WTC11 (cell line): ENCODE measurements at regions not wholly inside any gene's neighbourhood (a gene's known extent, or its start where the extent isn't known, plus 50 kb on each side); places are given as distances from the start of the nearest gene placed in this dataset.

Experiments
- ATAC-seq: fragments of 200-7000 bp; cut with Tn5 transposase; 2 replicates; pipeline ENCODE4 v1.10.0; 2021; ENCODE audit warnings: mild to moderate bottlenecking, moderate library complexity
- CTCF ChIA-PET: fragments of 300-600 bp; sonication (Branson Sonifier 250); formaldehyde crosslinking; loops from one replicate; lab custom pipeline; 2021; ENCODE audit warnings: antibody characterized with exemption; lab: Charles Lee
- POLR2A ChIA-PET: fragments of 350-600 bp; sonication (Branson Sonifier 250); formaldehyde crosslinking; loops from one replicate; lab custom pipeline; 2021; ENCODE audit warnings: antibody characterized with exemption; lab: Charles Lee
- DNase-seq: peaks from one replicate; pipeline ENCODE4 v3.0.0; 2021; ENCODE audit warnings: low spot score
- H3K27ac Mint-ChIP-seq: 2 replicates; pipeline ENCODE4 v1.8.0; 2021; ENCODE audit warnings: mixed read lengths
- H3K27me3 Mint-ChIP-seq: 2 replicates; pipeline ENCODE4 v1.8.0; 2021; ENCODE audit warnings: low read depth, mild to moderate bottlenecking, moderate library complexity, mixed read lengths
- H3K36me3 Mint-ChIP-seq: 2 replicates; pipeline ENCODE4 v1.8.0; 2021; ENCODE audit warnings: mixed read lengths
- H3K4me1 Mint-ChIP-seq: 2 replicates; pipeline ENCODE4 v1.8.0; 2022; ENCODE audit warnings: mixed read lengths
- H3K4me3 Mint-ChIP-seq: 2 replicates; pipeline ENCODE4 v1.8.0; 2021; ENCODE audit warnings: mild to moderate bottlenecking, moderate library complexity, mixed read lengths
- H3K9me3 Mint-ChIP-seq: 2 replicates; pipeline ENCODE4 v1.8.0; 2021; ENCODE audit warnings: mixed read lengths
- ATF1 ChIP-seq: sonication (generic); formaldehyde crosslinking; IDR thresholded peaks from 2 replicates; pipeline ENCODE4 v1.8.1; 2023; ENCODE audit warnings: mild to moderate bottlenecking, moderate library complexity, missing genetic modification reagents
- CREM ChIP-seq: sonication (generic); formaldehyde crosslinking; IDR thresholded peaks from 2 replicates; pipeline ENCODE4 v1.8.1; 2022; ENCODE audit warnings: mild to moderate bottlenecking, missing genetic modification reagents, moderate library complexity
- ELF4 ChIP-seq: sonication (generic); formaldehyde crosslinking; IDR thresholded peaks from 2 replicates; pipeline ENCODE4 v1.8.1; 2022; ENCODE audit warnings: low read depth, mild to moderate bottlenecking, moderate library complexity, missing genetic modification reagents
- ESRRA ChIP-seq: sonication (generic); formaldehyde crosslinking; IDR thresholded peaks from 2 replicates; pipeline ENCODE4 v1.8.1; 2022; ENCODE audit warnings: mild to moderate bottlenecking, missing genetic modification reagents, borderline replicate concordance
- FOXJ3 ChIP-seq: sonication (generic); formaldehyde crosslinking; IDR thresholded peaks from 2 replicates; pipeline ENCODE4 v1.9.0; 2021; ENCODE audit warnings: missing genetic modification reagents, mild to moderate bottlenecking, borderline replicate concordance
- FOXK1 ChIP-seq: sonication (generic); formaldehyde crosslinking; IDR thresholded peaks from 2 replicates; pipeline ENCODE4 v1.8.0; 2022; ENCODE audit warnings: mild to moderate bottlenecking, moderate library complexity, missing genetic modification reagents
- GABPB1 ChIP-seq: sonication (generic); formaldehyde crosslinking; IDR thresholded peaks from 2 replicates; pipeline ENCODE4 v1.8.1; 2023; ENCODE audit warnings: mild to moderate bottlenecking, missing genetic modification reagents
- GRHL2 ChIP-seq: fragments of 250-450 bp; sonication (Bioruptor Pico); IDR thresholded peaks from 2 replicates; pipeline ENCODE4 v1.8.0; 2022; ENCODE audit warnings: mild to moderate bottlenecking, moderate library complexity; ENCODE audit not compliant: insufficient replicate concordance, severe bottlenecking
- NFATC4 ChIP-seq: fragments of 250-450 bp; sonication (Bioruptor Pico); IDR thresholded peaks from 2 replicates; pipeline ENCODE4 v1.9.0; 2021; ENCODE audit warnings: mild to moderate bottlenecking
- NR1H2 ChIP-seq: sonication (generic); formaldehyde crosslinking; IDR thresholded peaks from 2 replicates; pipeline ENCODE4 v1.9.0; 2021; ENCODE audit warnings: mild to moderate bottlenecking, moderate library complexity, missing genetic modification reagents
- PRRX2 ChIP-seq: fragments of 250-450 bp; sonication (Bioruptor Pico); IDR thresholded peaks from 2 replicates; pipeline ENCODE4 v1.8.0; 2021; ENCODE audit warnings: mild to moderate bottlenecking
- SMAD4 ChIP-seq: sonication (generic); formaldehyde crosslinking; IDR thresholded peaks from 2 replicates; pipeline ENCODE4 v1.8.0; 2022; ENCODE audit warnings: mild to moderate bottlenecking, missing genetic modification reagents
- TEAD4 ChIP-seq: sonication (generic); formaldehyde crosslinking; IDR thresholded peaks from 2 replicates; pipeline ENCODE4 v1.8.0; 2022; ENCODE audit warnings: mild to moderate bottlenecking, missing genetic modification reagents
- ZNF396 ChIP-seq: fragments of 250-450 bp; sonication (Bioruptor Pico); IDR thresholded peaks from 2 replicates; pipeline ENCODE4 v1.8.0; 2021; ENCODE audit warnings: mild to moderate bottlenecking, moderate library complexity, borderline replicate concordance
- ZNF416 ChIP-seq: fragments of 250-450 bp; sonication (Bioruptor Pico); IDR thresholded peaks from 2 replicates; pipeline ENCODE4 v1.9.0; 2021; ENCODE audit warnings: mild to moderate bottlenecking, inconsistent platforms
- TF ChIP-seq, protein P1 (sequence below): sonication (generic); formaldehyde crosslinking; IDR thresholded peaks from 2 replicates; pipeline ENCODE4 v1.8.1; 2023; ENCODE audit warnings: mild to moderate bottlenecking, missing genetic modification reagents
- TF ChIP-seq, protein P2 (sequence below): sonication (generic); formaldehyde crosslinking; IDR thresholded peaks from 2 replicates; pipeline ENCODE4 v1.8.0; 2022; ENCODE audit warnings: mild to moderate bottlenecking, missing genetic modification reagents
- TF ChIP-seq, protein P3 (sequence below): sonication (generic); formaldehyde crosslinking; IDR thresholded peaks from 2 replicates; pipeline ENCODE4 v1.8.1; 2022; ENCODE audit warnings: mild to moderate bottlenecking, moderate library complexity, missing genetic modification reagents
- TF ChIP-seq, protein P4 (sequence below): sonication (generic); formaldehyde crosslinking; IDR thresholded peaks from 2 replicates; pipeline ENCODE4 v1.8.1; 2022; ENCODE audit warnings: low read depth, mild to moderate bottlenecking, moderate library complexity, missing genetic modification reagents, borderline replicate concordance
- TF ChIP-seq, protein P5 (sequence below): fragments of 200-600 bp; IDR thresholded peaks from 2 replicates; pipeline ENCODE4 v1.8.0; 2022; ENCODE audit warnings: antibody characterized with exemption
- TF ChIP-seq, protein P6 (sequence below): fragments of 250-450 bp; sonication (Bioruptor Pico); IDR thresholded peaks from 2 replicates; pipeline ENCODE4 v1.8.0; 2021; ENCODE audit warnings: mild to moderate bottlenecking
- TF ChIP-seq, protein P7 (sequence below): sonication (generic); formaldehyde crosslinking; IDR thresholded peaks from 2 replicates; pipeline ENCODE4 v1.8.1; 2023; ENCODE audit warnings: mild to moderate bottlenecking, moderate library complexity, missing genetic modification reagents

DNA sequence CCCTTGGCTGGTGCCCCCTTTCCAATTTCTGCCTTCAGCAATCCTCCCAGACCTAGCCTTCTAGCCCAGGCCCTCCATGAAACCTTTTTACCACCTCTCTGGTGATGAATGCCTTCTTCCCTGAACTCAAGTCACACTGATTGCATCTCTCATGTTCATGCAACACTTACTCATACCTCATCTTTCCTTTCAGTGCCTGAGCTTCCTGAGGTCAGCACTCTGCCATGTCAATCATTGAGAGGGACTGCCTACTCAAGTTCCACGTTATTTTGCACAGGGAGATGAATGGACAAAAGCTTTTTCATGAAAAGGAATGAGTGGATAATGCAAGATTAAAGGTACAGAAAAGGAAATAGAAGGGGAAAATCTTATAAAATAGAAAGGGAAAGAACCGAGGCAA lies 60.1 kb upstream of the PLEKHG1 start (continued):
- TF ChIP-seq, protein P1, sequence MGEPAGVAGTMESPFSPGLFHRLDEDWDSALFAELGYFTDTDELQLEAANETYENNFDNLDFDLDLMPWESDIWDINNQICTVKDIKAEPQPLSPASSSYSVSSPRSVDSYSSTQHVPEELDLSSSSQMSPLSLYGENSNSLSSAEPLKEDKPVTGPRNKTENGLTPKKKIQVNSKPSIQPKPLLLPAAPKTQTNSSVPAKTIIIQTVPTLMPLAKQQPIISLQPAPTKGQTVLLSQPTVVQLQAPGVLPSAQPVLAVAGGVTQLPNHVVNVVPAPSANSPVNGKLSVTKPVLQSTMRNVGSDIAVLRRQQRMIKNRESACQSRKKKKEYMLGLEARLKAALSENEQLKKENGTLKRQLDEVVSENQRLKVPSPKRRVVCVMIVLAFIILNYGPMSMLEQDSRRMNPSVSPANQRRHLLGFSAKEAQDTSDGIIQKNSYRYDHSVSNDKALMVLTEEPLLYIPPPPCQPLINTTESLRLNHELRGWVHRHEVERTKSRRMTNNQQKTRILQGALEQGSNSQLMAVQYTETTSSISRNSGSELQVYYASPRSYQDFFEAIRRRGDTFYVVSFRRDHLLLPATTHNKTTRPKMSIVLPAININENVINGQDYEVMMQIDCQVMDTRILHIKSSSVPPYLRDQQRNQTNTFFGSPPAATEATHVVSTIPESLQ (CRISPR knock-in tag): no peak
- no peak for TF ChIP-seq FOXK1
- TF ChIP-seq, protein P2, sequence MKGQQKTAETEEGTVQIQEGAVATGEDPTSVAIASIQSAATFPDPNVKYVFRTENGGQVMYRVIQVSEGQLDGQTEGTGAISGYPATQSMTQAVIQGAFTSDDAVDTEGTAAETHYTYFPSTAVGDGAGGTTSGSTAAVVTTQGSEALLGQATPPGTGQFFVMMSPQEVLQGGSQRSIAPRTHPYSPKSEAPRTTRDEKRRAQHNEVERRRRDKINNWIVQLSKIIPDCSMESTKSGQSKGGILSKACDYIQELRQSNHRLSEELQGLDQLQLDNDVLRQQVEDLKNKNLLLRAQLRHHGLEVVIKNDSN (CRISPR knock-in tag): no peak
- no peak for TF ChIP-seq ZNF396 (CRISPR knock-in tag)
- no peak for TF ChIP-seq FOXJ3
- no peak for TF ChIP-seq GABPB1 (CRISPR knock-in tag)
- TF ChIP-seq, protein P3, sequence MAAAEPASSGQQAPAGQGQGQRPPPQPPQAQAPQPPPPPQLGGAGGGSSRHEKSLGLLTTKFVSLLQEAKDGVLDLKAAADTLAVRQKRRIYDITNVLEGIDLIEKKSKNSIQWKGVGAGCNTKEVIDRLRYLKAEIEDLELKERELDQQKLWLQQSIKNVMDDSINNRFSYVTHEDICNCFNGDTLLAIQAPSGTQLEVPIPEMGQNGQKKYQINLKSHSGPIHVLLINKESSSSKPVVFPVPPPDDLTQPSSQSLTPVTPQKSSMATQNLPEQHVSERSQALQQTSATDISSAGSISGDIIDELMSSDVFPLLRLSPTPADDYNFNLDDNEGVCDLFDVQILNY (CRISPR knock-in tag): no peak
- TF ChIP-seq, protein P4, sequence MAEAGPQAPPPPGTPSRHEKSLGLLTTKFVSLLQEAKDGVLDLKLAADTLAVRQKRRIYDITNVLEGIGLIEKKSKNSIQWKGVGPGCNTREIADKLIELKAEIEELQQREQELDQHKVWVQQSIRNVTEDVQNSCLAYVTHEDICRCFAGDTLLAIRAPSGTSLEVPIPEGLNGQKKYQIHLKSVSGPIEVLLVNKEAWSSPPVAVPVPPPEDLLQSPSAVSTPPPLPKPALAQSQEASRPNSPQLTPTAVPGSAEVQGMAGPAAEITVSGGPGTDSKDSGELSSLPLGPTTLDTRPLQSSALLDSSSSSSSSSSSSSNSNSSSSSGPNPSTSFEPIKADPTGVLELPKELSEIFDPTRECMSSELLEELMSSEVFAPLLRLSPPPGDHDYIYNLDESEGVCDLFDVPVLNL (CRISPR knock-in tag): no peak
- TF ChIP-seq ATF1: no peak

DNA sequence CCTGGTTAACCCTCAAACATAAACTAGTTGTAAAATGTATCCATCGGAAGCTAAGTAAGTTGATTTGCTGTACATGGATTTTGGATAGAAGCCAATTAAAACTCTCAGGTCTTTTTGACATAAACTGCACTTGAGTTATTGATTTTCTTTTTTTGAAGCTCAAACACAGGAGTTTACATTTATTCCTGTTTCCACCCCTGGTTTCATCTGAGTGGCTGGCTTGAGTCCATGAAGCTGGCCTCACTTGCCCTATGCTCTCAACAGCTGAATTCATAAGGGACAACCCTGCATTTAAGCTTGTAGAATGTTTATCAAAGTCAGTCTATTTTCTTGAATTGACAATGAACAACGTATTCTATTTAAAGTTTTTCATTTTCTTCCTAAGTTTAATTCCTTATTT lies 58.1 kb upstream of the PLEKHG1 start:
- no peak for ATAC-seq
- no peak overlapping the region for H3K27ac Mint-ChIP-seq
- no peak for TF ChIP-seq ZNF416 (CRISPR knock-in tag)
- no peak for TF ChIP-seq GRHL2 (CRISPR knock-in tag)
- no peak for TF ChIP-seq ELF4 (CRISPR knock-in tag)
- TF ChIP-seq TEAD4 (CRISPR knock-in tag): no peak
- no peak for TF ChIP-seq ESRRA
- TF ChIP-seq, all 79 proteins: peak for 0
- POLR2A ChIA-PET: no interaction called here
- no peak overlapping the region for H3K4me3 Mint-ChIP-seq
- peaks cover 4% of the 10 kb centered on the region; the same call in 1 of the 2 replicates for H3K36me3 Mint-ChIP-seq
- CTCF ChIA-PET: no interaction called here
- DNase-seq: no peak
- peaks cover 20% of the 10 kb centered on the region for H3K9me3 Mint-ChIP-seq
- no peaks in the 10 kb centered on the region for H3K4me1 Mint-ChIP-seq
- H3K27me3 Mint-ChIP-seq: peaks cover 5% of the 10 kb centered on the region; the same call in 1 of the 2 replicates

DNA sequence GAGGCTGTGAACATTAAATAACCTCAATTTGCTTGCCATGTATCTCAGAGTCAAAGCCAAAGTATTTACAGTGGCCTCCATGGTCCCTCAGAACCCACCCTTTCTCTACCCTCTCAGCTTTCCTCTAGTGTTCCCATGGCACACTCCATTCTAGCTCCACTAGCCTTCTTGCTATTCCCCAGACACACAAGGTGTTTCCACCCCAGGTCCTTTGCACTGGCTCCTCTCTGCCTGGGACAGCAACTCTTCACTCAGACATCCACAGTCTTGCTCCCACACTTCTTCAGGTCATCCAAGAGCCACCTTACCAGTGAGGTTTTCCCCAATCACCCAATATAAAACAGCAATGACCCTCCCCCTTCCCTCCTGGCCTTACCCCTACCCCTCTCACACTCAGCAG lies 56.5 kb upstream of the PLEKHG1 start:
- no peak overlapping the region for H3K4me3 Mint-ChIP-seq
- no peak overlapping the region for H3K27ac Mint-ChIP-seq
- CTCF ChIA-PET: no interaction called here
- DNase-seq (no peak), ATAC-seq (no peak)
- peaks cover 5% of the 10 kb centered on the region; the same call in 1 of the 2 replicates for H3K27me3 Mint-ChIP-seq
- POLR2A ChIA-PET: no interaction called here
- H3K4me1 Mint-ChIP-seq: peaks cover 9% of the 10 kb centered on the region
- peaks cover 14% of the 10 kb centered on the region for H3K9me3 Mint-ChIP-seq
- peaks cover 4% of the 10 kb centered on the region; the same call in 1 of the 2 replicates for H3K36me3 Mint-ChIP-seq
- TF ChIP-seq, protein P2 (CRISPR knock-in tag): no peak
- no peak for TF ChIP-seq ZNF396 (CRISPR knock-in tag)
- TF ChIP-seq CREM: no peak
- TF ChIP-seq, protein P5, sequence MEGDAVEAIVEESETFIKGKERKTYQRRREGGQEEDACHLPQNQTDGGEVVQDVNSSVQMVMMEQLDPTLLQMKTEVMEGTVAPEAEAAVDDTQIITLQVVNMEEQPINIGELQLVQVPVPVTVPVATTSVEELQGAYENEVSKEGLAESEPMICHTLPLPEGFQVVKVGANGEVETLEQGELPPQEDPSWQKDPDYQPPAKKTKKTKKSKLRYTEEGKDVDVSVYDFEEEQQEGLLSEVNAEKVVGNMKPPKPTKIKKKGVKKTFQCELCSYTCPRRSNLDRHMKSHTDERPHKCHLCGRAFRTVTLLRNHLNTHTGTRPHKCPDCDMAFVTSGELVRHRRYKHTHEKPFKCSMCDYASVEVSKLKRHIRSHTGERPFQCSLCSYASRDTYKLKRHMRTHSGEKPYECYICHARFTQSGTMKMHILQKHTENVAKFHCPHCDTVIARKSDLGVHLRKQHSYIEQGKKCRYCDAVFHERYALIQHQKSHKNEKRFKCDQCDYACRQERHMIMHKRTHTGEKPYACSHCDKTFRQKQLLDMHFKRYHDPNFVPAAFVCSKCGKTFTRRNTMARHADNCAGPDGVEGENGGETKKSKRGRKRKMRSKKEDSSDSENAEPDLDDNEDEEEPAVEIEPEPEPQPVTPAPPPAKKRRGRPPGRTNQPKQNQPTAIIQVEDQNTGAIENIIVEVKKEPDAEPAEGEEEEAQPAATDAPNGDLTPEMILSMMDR: no peak
- TF ChIP-seq, protein P6, sequence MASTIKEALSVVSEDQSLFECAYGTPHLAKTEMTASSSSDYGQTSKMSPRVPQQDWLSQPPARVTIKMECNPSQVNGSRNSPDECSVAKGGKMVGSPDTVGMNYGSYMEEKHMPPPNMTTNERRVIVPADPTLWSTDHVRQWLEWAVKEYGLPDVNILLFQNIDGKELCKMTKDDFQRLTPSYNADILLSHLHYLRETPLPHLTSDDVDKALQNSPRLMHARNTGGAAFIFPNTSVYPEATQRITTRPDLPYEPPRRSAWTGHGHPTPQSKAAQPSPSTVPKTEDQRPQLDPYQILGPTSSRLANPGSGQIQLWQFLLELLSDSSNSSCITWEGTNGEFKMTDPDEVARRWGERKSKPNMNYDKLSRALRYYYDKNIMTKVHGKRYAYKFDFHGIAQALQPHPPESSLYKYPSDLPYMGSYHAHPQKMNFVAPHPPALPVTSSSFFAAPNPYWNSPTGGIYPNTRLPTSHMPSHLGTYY: no peak
- no peak for TF ChIP-seq PRRX2 (CRISPR knock-in tag)
- no peak for TF ChIP-seq NR1H2 (CRISPR knock-in tag)
- no peak for TF ChIP-seq NFATC4 (CRISPR knock-in tag)
- TF ChIP-seq SMAD4: no peak
- TF ChIP-seq, protein P7, sequence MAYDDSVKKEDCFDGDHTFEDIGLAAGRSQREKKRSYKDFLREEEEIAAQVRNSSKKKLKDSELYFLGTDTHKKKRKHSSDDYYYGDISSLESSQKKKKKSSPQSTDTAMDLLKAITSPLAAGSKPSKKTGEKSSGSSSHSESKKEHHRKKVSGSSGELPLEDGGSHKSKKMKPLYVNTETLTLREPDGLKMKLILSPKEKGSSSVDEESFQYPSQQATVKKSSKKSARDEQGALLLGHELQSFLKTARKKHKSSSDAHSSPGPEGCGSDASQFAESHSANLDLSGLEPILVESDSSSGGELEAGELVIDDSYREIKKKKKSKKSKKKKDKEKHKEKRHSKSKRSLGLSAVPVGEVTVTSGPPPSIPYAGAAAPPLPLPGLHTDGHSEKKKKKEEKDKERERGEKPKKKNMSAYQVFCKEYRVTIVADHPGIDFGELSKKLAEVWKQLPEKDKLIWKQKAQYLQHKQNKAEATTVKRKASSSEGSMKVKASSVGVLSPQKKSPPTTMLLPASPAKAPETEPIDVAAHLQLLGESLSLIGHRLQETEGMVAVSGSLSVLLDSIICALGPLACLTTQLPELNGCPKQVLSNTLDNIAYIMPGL (CRISPR knock-in tag): no peak
